ENCODE measurements at regions not wholly inside any gene's neighbourhood (a gene's known extent, or its start where the extent isn't known, plus 50 kb on each side); places are given as distances from the start of the nearest gene placed in this dataset.
"Not testable (repeated sequence)": the region's sequence is repeated elsewhere in the genome, so short reads cannot be mapped to it uniquely, and the experiment has no call there.

DNA sequence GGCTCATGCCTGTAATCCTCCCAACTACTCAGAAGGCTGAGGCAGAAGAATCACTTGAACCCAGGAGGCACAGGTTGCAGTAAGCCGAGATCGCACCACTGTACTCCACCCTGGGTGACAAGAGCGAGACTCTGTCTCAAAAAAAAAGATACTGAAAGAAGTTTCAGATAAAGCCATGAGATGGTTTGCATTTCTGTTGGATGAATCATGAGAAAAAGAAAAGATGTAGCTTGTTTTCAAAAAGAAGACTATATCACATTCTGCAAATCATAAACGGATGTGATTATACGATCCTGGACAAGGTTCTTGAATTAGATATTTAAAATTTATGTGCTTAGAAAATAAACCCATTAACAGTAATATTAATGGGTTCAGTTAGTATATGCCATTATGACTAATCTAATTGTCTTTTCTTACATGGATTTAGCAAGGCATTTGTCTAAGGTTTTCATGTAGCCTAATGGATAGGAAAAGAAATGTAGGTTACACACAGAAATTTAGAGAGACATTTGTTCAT is 345.9 kb downstream of the SLC7A11 start:
- no peak overlapping the region; the same call in 1 of the 2 replicates for H3K27ac Mint-ChIP-seq
- H3K4me3 Mint-ChIP-seq = peak overlapping the region; percentile 24; the same call in 1 of the 2 replicates
- TF ChIP-seq, protein P1, sequence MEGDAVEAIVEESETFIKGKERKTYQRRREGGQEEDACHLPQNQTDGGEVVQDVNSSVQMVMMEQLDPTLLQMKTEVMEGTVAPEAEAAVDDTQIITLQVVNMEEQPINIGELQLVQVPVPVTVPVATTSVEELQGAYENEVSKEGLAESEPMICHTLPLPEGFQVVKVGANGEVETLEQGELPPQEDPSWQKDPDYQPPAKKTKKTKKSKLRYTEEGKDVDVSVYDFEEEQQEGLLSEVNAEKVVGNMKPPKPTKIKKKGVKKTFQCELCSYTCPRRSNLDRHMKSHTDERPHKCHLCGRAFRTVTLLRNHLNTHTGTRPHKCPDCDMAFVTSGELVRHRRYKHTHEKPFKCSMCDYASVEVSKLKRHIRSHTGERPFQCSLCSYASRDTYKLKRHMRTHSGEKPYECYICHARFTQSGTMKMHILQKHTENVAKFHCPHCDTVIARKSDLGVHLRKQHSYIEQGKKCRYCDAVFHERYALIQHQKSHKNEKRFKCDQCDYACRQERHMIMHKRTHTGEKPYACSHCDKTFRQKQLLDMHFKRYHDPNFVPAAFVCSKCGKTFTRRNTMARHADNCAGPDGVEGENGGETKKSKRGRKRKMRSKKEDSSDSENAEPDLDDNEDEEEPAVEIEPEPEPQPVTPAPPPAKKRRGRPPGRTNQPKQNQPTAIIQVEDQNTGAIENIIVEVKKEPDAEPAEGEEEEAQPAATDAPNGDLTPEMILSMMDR (IDR thresholded peaks at IDR 0.05) = no peak
- DNase-seq = no peak
- H3K36me3 Mint-ChIP-seq (ENCODE audit: low read depth) = no peaks in the 10 kb centered on the region
- H3K27me3 Mint-ChIP-seq (ENCODE audit: insufficient read depth) = no peaks in the 10 kb centered on the region; the same call in 1 of the 2 replicates
- peaks cover 25% of the 10 kb centered on the region for H3K4me1 Mint-ChIP-seq (ENCODE audit: low read depth)
- no peaks in the 10 kb centered on the region for H3K9me3 Mint-ChIP-seq

DNA sequence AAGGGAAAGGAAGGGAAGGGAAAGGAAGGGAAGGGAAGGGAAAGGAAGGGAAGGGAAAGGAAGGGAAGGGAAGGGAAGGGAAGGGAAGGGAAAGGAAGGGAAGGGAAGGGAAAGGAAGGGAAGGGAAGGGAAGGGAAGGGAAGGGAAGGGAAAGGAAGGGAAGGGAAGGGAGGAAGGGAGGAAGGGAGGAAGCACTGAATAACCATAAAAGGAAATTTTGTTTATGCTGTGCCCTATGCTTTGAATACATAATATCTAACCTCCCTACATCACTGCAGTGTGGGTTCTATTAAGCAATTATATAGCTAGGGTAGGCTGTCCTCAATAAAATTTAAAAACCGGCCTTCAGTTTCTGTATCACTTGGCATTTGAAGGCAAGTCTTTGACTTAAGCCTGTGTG is 346.6 kb downstream of the SLC7A11 start:
- not testable (repeated sequence) for H3K27ac Mint-ChIP-seq; H3K9me3 Mint-ChIP-seq; H3K27me3 Mint-ChIP-seq (ENCODE audit: insufficient read depth); H3K36me3 Mint-ChIP-seq (ENCODE audit: low read depth); H3K4me3 Mint-ChIP-seq; DNase-seq
- peaks cover 30% of the 10 kb centered on the region for H3K4me1 Mint-ChIP-seq (ENCODE audit: low read depth)

DNA sequence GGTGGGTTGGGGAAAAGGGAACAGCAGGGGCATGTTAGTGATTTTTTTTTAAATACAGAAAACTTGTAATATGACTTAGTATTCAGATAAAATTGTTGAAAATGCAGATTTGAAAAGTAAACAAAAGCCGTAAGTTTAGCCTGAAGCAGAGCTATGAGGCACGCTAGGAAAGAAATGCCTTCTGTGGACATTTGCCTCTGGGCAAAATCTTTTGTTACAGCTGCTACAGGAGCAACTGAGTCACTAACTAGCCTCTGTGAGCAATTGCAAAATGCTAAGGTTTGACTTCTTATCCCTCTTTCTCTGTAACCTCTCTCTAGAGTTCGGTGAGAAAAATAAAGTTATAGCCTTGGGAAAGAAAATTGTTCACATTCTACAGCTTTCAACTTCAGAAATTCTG is 350.0 kb downstream of the SLC7A11 start:
- DNase-seq = peak; percentile 75

GRCh38 chr4:137890812-137891211 is 351.3 kb downstream of the SLC7A11 start:
- no peaks in the 10 kb centered on the region for H3K9me3 Mint-ChIP-seq
- H3K4me1 Mint-ChIP-seq (ENCODE audit: low read depth) = peaks cover 23% of the 10 kb centered on the region
- TF ChIP-seq, protein P1 (IDR thresholded peaks at IDR 0.05) = no peak
- no peak overlapping the region for H3K4me3 Mint-ChIP-seq
- no peak overlapping the region for H3K27ac Mint-ChIP-seq
- H3K36me3 Mint-ChIP-seq (ENCODE audit: low read depth) = no peaks in the 10 kb centered on the region
- H3K27me3 Mint-ChIP-seq (ENCODE audit: insufficient read depth) = no peaks in the 10 kb centered on the region; the same call in 1 of the 2 replicates
- DNase-seq = no peak

More for the DNA sequence above, 350.0 kb downstream of the SLC7A11 start:
- H3K4me3 Mint-ChIP-seq = peak overlapping the region; percentile 65
- TF ChIP-seq, protein P1 (IDR thresholded peaks at IDR 0.05) = no peak
- no peaks in the 10 kb centered on the region; the same call in 1 of the 2 replicates for H3K27me3 Mint-ChIP-seq (ENCODE audit: insufficient read depth)
- H3K27ac Mint-ChIP-seq = peak overlapping the region; percentile 60; the same call in 1 of the 2 replicates
- peaks cover 30% of the 10 kb centered on the region for H3K4me1 Mint-ChIP-seq (ENCODE audit: low read depth)
- H3K36me3 Mint-ChIP-seq (ENCODE audit: low read depth) = no peaks in the 10 kb centered on the region
- H3K9me3 Mint-ChIP-seq = no peaks in the 10 kb centered on the region

GRCh38 chr4:137881641-137882040 is 349.3 kb upstream of the PCDH18 start:
- DNase-seq = no peak
- Mint-ChIP-seq H3K27ac (no peak overlapping the region), H3K4me3 (no peak overlapping the region), H3K27me3 (ENCODE audit: insufficient read depth) (no peaks in the 10 kb centered on the region), H3K36me3 (ENCODE audit: low read depth) (peaks cover 6% of the 10 kb centered on the region), H3K9me3 (peaks cover 5% of the 10 kb centered on the region; the same call in 1 of the 2 replicates), H3K4me1 (ENCODE audit: low read depth) (peaks cover 9% of the 10 kb centered on the region; the same call in 1 of the 2 replicates)
- TF ChIP-seq, protein P1 (IDR thresholded peaks at IDR 0.05) = no peak

DNA sequence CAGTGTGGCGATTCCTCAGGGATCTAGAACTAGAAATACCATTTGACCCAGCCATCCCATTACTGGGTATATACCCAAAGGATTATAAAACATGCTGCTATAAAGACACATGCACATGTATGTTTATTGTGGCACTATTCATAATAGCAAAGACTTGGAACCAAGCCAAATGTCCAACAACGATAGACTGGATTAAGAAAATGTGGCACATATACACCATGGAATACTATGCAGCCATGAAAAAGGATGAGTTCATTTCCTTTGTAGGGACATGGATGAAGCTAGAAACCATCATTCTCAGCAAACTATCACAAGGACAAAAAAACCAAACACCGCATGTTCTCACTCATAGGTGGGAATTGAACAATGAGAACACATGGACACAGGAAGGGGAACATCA is 335.8 kb upstream of the PCDH18 start:
- not testable (repeated sequence) for H3K36me3 Mint-ChIP-seq (ENCODE audit: low read depth); H3K4me1 Mint-ChIP-seq (ENCODE audit: low read depth); H3K4me3 Mint-ChIP-seq; DNase-seq; H3K9me3 Mint-ChIP-seq; H3K27me3 Mint-ChIP-seq (ENCODE audit: insufficient read depth); H3K27ac Mint-ChIP-seq
